ENCODE measurements at regions not wholly inside any gene's neighbourhood (a gene's known extent, or its start where the extent isn't known, plus 50 kb on each side); places are given as distances from the start of the nearest gene placed in this dataset.

DNA sequence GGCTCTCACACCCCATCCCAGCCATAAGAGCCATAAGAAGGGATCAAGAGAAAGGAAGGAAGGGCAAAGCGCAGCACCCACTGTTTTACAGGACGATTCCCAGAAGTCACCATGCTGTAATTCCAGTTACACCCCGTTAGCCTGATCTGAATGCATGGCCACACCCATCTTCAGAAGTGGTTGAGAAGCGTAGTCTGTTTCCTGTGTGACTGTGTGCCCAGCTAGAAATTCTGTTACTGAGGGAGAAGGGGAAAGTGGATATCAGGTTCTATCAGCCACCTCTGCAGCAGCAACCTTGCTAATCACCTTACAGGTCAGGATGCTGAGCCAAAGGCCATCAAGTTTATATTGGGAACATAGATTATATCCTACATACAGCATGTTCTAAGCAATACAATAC lies 260.0 kb downstream of the ABHD5 start:
- Histone ChIP-seq H3K4me2 (ENCODE audit: low read length) (no peak overlapping the region), H3K9ac (ENCODE audit: low read length) (no peak overlapping the region), H3F3A (ENCODE audit: insufficient read depth, low read length, poor library complexity, severe bottlenecking) (no peaks in the 10 kb centered on the region), H3K36me3 (ENCODE audit: insufficient read depth, low read length) (no peaks in the 10 kb centered on the region), H3K79me2 (replicated peaks; ENCODE audit: insufficient read depth, low read length) (no peaks in the 10 kb centered on the region), H3K9me3 (ENCODE audit: low read length) (no peaks in the 10 kb centered on the region), H3K9me2 (ENCODE audit: insufficient read depth, low read length) (no peaks in the 10 kb centered on the region), H3K27me3 (ENCODE audit: insufficient read depth, low read depth, low read length) (no peaks in the 10 kb centered on the region), H3K27ac (ENCODE audit: low read length) (no peak overlapping the region), H3K4me3 (ENCODE audit: low read length) (no peak overlapping the region), H2AFZ (ENCODE audit: low read depth, low read length) (no peak overlapping the region), H4K20me1 (ENCODE audit: insufficient read depth) (no peaks in the 10 kb centered on the region)
- no peak for TF ChIP-seq SMC3 (conservative IDR thresholded peaks at IDR 0.05; ENCODE audit: poor library complexity)
- TF ChIP-seq EP300 (conservative IDR thresholded peaks at IDR 0.05; ENCODE audit: poor library complexity, severe bottlenecking): no peak
- TF ChIP-seq, protein P1, sequence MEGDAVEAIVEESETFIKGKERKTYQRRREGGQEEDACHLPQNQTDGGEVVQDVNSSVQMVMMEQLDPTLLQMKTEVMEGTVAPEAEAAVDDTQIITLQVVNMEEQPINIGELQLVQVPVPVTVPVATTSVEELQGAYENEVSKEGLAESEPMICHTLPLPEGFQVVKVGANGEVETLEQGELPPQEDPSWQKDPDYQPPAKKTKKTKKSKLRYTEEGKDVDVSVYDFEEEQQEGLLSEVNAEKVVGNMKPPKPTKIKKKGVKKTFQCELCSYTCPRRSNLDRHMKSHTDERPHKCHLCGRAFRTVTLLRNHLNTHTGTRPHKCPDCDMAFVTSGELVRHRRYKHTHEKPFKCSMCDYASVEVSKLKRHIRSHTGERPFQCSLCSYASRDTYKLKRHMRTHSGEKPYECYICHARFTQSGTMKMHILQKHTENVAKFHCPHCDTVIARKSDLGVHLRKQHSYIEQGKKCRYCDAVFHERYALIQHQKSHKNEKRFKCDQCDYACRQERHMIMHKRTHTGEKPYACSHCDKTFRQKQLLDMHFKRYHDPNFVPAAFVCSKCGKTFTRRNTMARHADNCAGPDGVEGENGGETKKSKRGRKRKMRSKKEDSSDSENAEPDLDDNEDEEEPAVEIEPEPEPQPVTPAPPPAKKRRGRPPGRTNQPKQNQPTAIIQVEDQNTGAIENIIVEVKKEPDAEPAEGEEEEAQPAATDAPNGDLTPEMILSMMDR (IDR thresholded peaks at IDR 0.05; ENCODE audit: poor library complexity, severe bottlenecking): no peak
- no peak for TF ChIP-seq RAD21 (conservative IDR thresholded peaks at IDR 0.05)
- TF ChIP-seq, protein P2, sequence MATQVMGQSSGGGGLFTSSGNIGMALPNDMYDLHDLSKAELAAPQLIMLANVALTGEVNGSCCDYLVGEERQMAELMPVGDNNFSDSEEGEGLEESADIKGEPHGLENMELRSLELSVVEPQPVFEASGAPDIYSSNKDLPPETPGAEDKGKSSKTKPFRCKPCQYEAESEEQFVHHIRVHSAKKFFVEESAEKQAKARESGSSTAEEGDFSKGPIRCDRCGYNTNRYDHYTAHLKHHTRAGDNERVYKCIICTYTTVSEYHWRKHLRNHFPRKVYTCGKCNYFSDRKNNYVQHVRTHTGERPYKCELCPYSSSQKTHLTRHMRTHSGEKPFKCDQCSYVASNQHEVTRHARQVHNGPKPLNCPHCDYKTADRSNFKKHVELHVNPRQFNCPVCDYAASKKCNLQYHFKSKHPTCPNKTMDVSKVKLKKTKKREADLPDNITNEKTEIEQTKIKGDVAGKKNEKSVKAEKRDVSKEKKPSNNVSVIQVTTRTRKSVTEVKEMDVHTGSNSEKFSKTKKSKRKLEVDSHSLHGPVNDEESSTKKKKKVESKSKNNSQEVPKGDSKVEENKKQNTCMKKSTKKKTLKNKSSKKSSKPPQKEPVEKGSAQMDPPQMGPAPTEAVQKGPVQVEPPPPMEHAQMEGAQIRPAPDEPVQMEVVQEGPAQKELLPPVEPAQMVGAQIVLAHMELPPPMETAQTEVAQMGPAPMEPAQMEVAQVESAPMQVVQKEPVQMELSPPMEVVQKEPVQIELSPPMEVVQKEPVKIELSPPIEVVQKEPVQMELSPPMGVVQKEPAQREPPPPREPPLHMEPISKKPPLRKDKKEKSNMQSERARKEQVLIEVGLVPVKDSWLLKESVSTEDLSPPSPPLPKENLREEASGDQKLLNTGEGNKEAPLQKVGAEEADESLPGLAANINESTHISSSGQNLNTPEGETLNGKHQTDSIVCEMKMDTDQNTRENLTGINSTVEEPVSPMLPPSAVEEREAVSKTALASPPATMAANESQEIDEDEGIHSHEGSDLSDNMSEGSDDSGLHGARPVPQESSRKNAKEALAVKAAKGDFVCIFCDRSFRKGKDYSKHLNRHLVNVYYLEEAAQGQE (IDR thresholded peaks at IDR 0.05; ENCODE audit: borderline replicate concordance): no peak
- no peak for TF ChIP-seq EZH2 (IDR thresholded peaks at IDR 0.05; ENCODE audit: borderline replicate concordance, insufficient read depth, low read length, poor library complexity, severe bottlenecking)
- TF ChIP-seq MXI1 (conservative IDR thresholded peaks at IDR 0.05; ENCODE audit: poor library complexity, severe bottlenecking): no peak
- no peak for TF ChIP-seq TAF1 (IDR thresholded peaks at IDR 0.05; ENCODE audit: low read depth)
- no peak for TF ChIP-seq POLR2AphosphoS5 (IDR thresholded peaks at IDR 0.05)

DNA sequence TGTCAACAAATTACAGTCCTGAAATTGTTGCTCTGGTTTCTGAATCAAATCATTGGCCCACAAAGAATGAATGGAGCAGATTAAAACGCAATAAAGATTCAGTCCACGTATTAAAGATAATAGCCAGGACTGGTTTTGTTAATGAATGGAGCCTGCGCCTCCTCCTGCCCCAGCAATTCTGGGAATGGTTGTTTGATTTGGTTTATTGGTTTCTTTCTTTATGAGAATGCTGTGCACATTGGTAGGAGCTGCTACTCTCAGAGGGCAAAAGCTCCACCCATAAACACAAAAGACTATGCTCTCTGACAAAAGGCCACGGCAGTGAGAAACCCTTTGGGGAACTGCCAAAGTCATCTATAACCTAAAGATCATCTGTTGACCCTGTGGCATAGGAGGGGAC lies 261.1 kb downstream of the ABHD5 start:
- no peaks in the 10 kb centered on the region for H4K20me1 ChIP-seq (ENCODE audit: insufficient read depth)
- TF ChIP-seq RAD21 (conservative IDR thresholded peaks at IDR 0.05): no peak
- H3K9me2 ChIP-seq (ENCODE audit: insufficient read depth, low read length): no peaks in the 10 kb centered on the region
- H3K4me2 ChIP-seq (ENCODE audit: low read length): no peak overlapping the region
- H3K4me3 ChIP-seq (ENCODE audit: low read length): no peak overlapping the region
- H3K36me3 ChIP-seq (ENCODE audit: insufficient read depth, low read length): no peaks in the 10 kb centered on the region
- H3K79me2 ChIP-seq (replicated peaks; ENCODE audit: insufficient read depth, low read length): no peaks in the 10 kb centered on the region
- H2AFZ ChIP-seq (ENCODE audit: low read depth, low read length): no peak overlapping the region
- no peak overlapping the region for H3K9ac ChIP-seq (ENCODE audit: low read length)
- no peaks in the 10 kb centered on the region for H3F3A ChIP-seq (ENCODE audit: insufficient read depth, low read length, poor library complexity, severe bottlenecking)
- no peak overlapping the region for H3K27ac ChIP-seq (ENCODE audit: low read length)
- H3K27me3 ChIP-seq (ENCODE audit: insufficient read depth, low read depth, low read length): no peaks in the 10 kb centered on the region
- H3K9me3 ChIP-seq (ENCODE audit: low read length): no peaks in the 10 kb centered on the region

DNA sequence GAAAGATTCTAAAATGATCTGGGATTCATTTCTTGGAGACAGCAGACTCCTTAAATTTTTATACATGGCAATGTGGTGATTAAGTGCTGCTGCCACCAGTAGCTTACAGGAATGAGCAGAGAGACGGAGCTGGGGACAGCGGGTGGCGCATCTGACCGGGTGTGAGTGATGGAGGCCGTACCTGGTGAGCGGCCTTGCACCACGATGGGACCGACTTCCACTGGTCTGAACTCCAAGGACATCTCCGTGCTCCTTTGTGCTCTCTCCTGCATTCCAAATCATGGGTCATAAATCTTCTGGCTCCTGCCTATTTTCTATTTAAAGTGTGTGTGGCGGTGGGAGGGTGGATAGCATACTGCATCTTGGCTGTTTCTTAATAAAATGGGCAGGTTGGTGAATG lies 262.6 kb downstream of the ABHD5 start:
- no peaks in the 10 kb centered on the region for H3K79me2 ChIP-seq (replicated peaks; ENCODE audit: insufficient read depth, low read length)
- H3K9ac ChIP-seq (ENCODE audit: low read length): no peak overlapping the region
- H4K20me1 ChIP-seq (ENCODE audit: insufficient read depth): no peaks in the 10 kb centered on the region
- TF ChIP-seq MXI1 (conservative IDR thresholded peaks at IDR 0.05; ENCODE audit: poor library complexity, severe bottlenecking): no peak
- H3K27ac ChIP-seq (ENCODE audit: low read length): no peak overlapping the region
- no peaks in the 10 kb centered on the region for H3K9me3 ChIP-seq (ENCODE audit: low read length)
- no peak overlapping the region for H3K4me3 ChIP-seq (ENCODE audit: low read length)
- H3K9me2 ChIP-seq (ENCODE audit: insufficient read depth, low read length): no peaks in the 10 kb centered on the region
- no peaks in the 10 kb centered on the region for H3K36me3 ChIP-seq (ENCODE audit: insufficient read depth, low read length)
- no peak overlapping the region for H3K4me2 ChIP-seq (ENCODE audit: low read length)
- H3F3A ChIP-seq (ENCODE audit: insufficient read depth, low read length, poor library complexity, severe bottlenecking): no peaks in the 10 kb centered on the region
- no peak overlapping the region for H2AFZ ChIP-seq (ENCODE audit: low read depth, low read length)
- no peaks in the 10 kb centered on the region for H3K27me3 ChIP-seq (ENCODE audit: insufficient read depth, low read depth, low read length)

All from neural cell (in vitro differentiated cells).